IMR-90 (cell line): ENCODE measurements at regions not wholly inside any gene's neighbourhood (a gene's known extent, or its start where the extent isn't known, plus 50 kb on each side); places are given as distances from the start of the nearest gene placed in this dataset.

Experiments used
- ATAC-seq: fragments of 200-7000 bp; cut with Tn5 transposase; 2 replicates; pipeline ENCODE4 v1.9.1; 2020; ENCODE audit warnings: low read depth, mild to moderate bottlenecking, moderate library complexity
- BruUV-seq: library from RNA; stranded (reverse); fragments of 400-500 nt; replicated peaks from 2 replicates; lab custom pipeline; 2021; lab: Mats Ljungman, UMichigan
- CTCF ChIA-PET: fragments of 300-600 bp; formaldehyde crosslinking; extraction: SDS; loops from one replicate; lab custom pipeline; 2021; ENCODE audit warnings: antibody characterized with exemption; lab: Yijun Ruan, JAX
- POLR2A ChIA-PET: fragments of 300-600 bp; sonication (Branson Sonifier 250); formaldehyde crosslinking; loops from one replicate; lab custom pipeline; 2022; ENCODE audit warnings: antibody characterized with exemption; ENCODE audit not compliant: unreplicated experiment; lab: Charles Lee
- DNase-seq: peaks from one replicate; pipeline ENCODE4 v3.0.0; 2013
- H2AFZ ChIP-seq: replicated peaks from 2 replicates; pipeline ENCODE3; 2013; ENCODE audit warnings: low read length, mild to moderate bottlenecking; ENCODE audit not compliant: poor library complexity
- H2AK5ac ChIP-seq: 2 replicates; pipeline ENCODE4 v1.6.1; 2013; ENCODE audit warnings: low read depth, low read length, inconsistent platforms
- H2AK9ac ChIP-seq: replicated peaks from 2 replicates; pipeline ENCODE3; 2013; ENCODE audit warnings: mild to moderate bottlenecking, low read depth, low read length, moderate library complexity; ENCODE audit not compliant: poor library complexity
- H2BK120ac ChIP-seq: 2 replicates; pipeline ENCODE4 v1.6.1; 2013; ENCODE audit warnings: low read depth, low read length, inconsistent platforms
- H2BK15ac ChIP-seq: 3 replicates; pipeline ENCODE4 v1.6.1; 2013; ENCODE audit warnings: low read depth, low read length, inconsistent platforms
- H2BK20ac ChIP-seq: 2 replicates; pipeline ENCODE4 v1.6.1; 2013; ENCODE audit warnings: low read depth, mild to moderate bottlenecking, inconsistent platforms, low read length, moderate library complexity
- H2BK5ac ChIP-seq: 2 replicates; pipeline ENCODE4 v1.6.1; 2013; ENCODE audit warnings: mild to moderate bottlenecking, low read depth, low read length, inconsistent platforms; ENCODE audit not compliant: poor library complexity, severe bottlenecking
- H3K14ac ChIP-seq: replicated peaks from 2 replicates; pipeline ENCODE4 v1.6.1; 2013; ENCODE audit warnings: low read depth, low read length, inconsistent platforms
- H3K18ac ChIP-seq: 2 replicates; pipeline ENCODE4 v1.6.1; 2013; ENCODE audit warnings: low read depth, low read length, control low read depth
- H3K23ac ChIP-seq: 2 replicates; pipeline ENCODE4 v1.6.1; 2013; ENCODE audit warnings: low read depth, low read length, inconsistent platforms
- H3K27ac ChIP-seq: 2 replicates; pipeline ENCODE4 v1.5.1; 2013; ENCODE audit warnings: mild to moderate bottlenecking, control low read depth, low read length; ENCODE audit not compliant: insufficient read depth
- H3K27me3 ChIP-seq: 2 replicates; pipeline ENCODE4 v1.6.1; 2013; ENCODE audit warnings: low read length; ENCODE audit not compliant: control insufficient read depth, insufficient read depth
- H3K36me3 ChIP-seq: 2 replicates; pipeline ENCODE4 v1.6.1; 2013; ENCODE audit warnings: low read length, mixed read lengths; ENCODE audit not compliant: control insufficient read depth, insufficient read depth
- H3K4ac ChIP-seq: 2 replicates; pipeline ENCODE4 v1.6.1; 2013; ENCODE audit warnings: low read depth, low read length, inconsistent platforms
- H3K4me1 ChIP-seq: 2 replicates; pipeline ENCODE4 v1.6.1; 2013; ENCODE audit warnings: low read length, mixed read lengths; ENCODE audit not compliant: control insufficient read depth, insufficient read depth
- H3K4me2 ChIP-seq: 2 replicates; pipeline ENCODE4 v1.6.1; 2013; ENCODE audit warnings: low read depth, mild to moderate bottlenecking, control low read depth, low read length, moderate library complexity
- H3K4me3 ChIP-seq: 2 replicates; pipeline ENCODE4 v1.5.1; 2013; ENCODE audit warnings: low read depth, mild to moderate bottlenecking, control low read depth, low read length, moderate library complexity; ENCODE audit not compliant: insufficient read depth
- H3K56ac ChIP-seq: 2 replicates; pipeline ENCODE4 v1.6.1; 2013; ENCODE audit warnings: low read length, inconsistent platforms; ENCODE audit not compliant: insufficient read depth; ENCODE audit errors: extremely low read depth
- H3K79me1 ChIP-seq, 2 experiments: 2 replicates each; pipeline ENCODE4 v1.6.1; 2013; ENCODE audit warnings: low read length in 2 of 2, inconsistent platforms in 1 of 2, low read depth in 1 of 2
- H3K9ac ChIP-seq: 2 replicates; pipeline ENCODE4 v1.6.1; 2013; ENCODE audit warnings: low read depth, low read length, control low read depth
- H3K9me1 ChIP-seq: 2 replicates; pipeline ENCODE4 v1.6.1; 2013; ENCODE audit warnings: low read length, inconsistent platforms; ENCODE audit not compliant: insufficient read depth
- H3K9me3 ChIP-seq: 2 replicates; pipeline ENCODE4 v1.6.1; 2013; ENCODE audit warnings: low read length; ENCODE audit not compliant: control insufficient read depth, insufficient read depth
- H4K20me1 ChIP-seq: 2 replicates; pipeline ENCODE4 v1.6.1; 2013; ENCODE audit warnings: low read length, inconsistent platforms; ENCODE audit not compliant: insufficient read depth
- H4K5ac ChIP-seq: 2 replicates; pipeline ENCODE4 v1.6.1; 2013; ENCODE audit warnings: mild to moderate bottlenecking, low read depth, low read length, control low read depth
- H4K8ac ChIP-seq, 2 experiments: 2 replicates each; pipeline ENCODE4 v1.6.1; 2013; ENCODE audit warnings: low read depth in 2 of 2, low read length in 2 of 2, control low read depth in 1 of 2, inconsistent platforms in 1 of 2
- H4K91ac ChIP-seq: 2 replicates; pipeline ENCODE4 v1.6.1; 2013; ENCODE audit warnings: low read depth, low read length, inconsistent platforms; ENCODE audit not compliant: insufficient read depth
- CEBPB ChIP-seq: IDR thresholded peaks from 2 replicates; pipeline ENCODE4 v1.6.1; 2012; ENCODE audit warnings: low read depth, low read length, improper control_type of control experiment
- CHD1 ChIP-seq: IDR thresholded peaks from 2 replicates; pipeline ENCODE4 v1.6.1; 2012; ENCODE audit warnings: low read depth, low read length, improper control_type of control experiment
- FOS ChIP-seq: fragments of 150-350 bp; IDR thresholded peaks from 2 replicates; pipeline ENCODE4 v1.6.1; 2016; ENCODE audit warnings: low read depth, low read length
- MXI1 ChIP-seq: IDR thresholded peaks from 2 replicates; pipeline ENCODE4 v1.6.1; 2012; ENCODE audit warnings: low read depth, mild to moderate bottlenecking, low read length, moderate library complexity, borderline replicate concordance
- RCOR1 ChIP-seq: IDR thresholded peaks from 2 replicates; pipeline ENCODE4 v1.6.1; 2012; ENCODE audit warnings: mild to moderate bottlenecking, low read length, improper control_type of control experiment; ENCODE audit not compliant: insufficient replicate concordance
- WGBS, 2 experiments: methylation state at CpG; one replicate each; pipeline versions ENCODE4 v1.1.5 to v1.1.7; 2013; ENCODE audit warnings: missing lambda C conversion rate in 2 of 2; ENCODE audit not compliant: insufficient read length in 1 of 2; ENCODE audit errors: extremely low coverage in 2 of 2; 5-methylcytosine and 5-hydroxymethylcytosine counted together
- dilution Hi-C: fragments of 300-500 bp; cut with HindIII; formaldehyde crosslinking; loops from one replicate; pipeline ENCODE4 v1.14.3; 2018; ENCODE audit warnings: low sequenced_read_pairs; ENCODE audit not compliant: unreplicated experiment
- in situ Hi-C: fragments of 300-500 bp; cut with MboI; formaldehyde crosslinking; loops from 3 replicates; pipeline ENCODE4 v1.14.3; 2019; ENCODE audit warnings: low sequenced_read_pairs, inconsistent platforms, mixed read lengths
- intact Hi-C: fragments of 100-400 bp; cut with micrococcal nuclease; formaldehyde crosslinking; loops from 2 replicates; pipeline ENCODE4 v1.10.0; 2022

- Histone ChIP-seq H3K4me2 (peak overlapping the region; percentile 98), H4K8ac (peak overlapping the region; percentile 63 to 86; a peak in 3 of 4 replicates), H3K27ac (peak overlapping the region; percentile 97), H2BK15ac (peak overlapping the region; percentile 88; the same call in 2 of the 3 replicates), H3K9me1 (peaks cover 19% of the 10 kb centered on the region), H3K27me3 (no peaks in the 10 kb centered on the region), H3K9ac (peak overlapping the region; percentile 62), H3K4ac (peak overlapping the region; percentile 93), H4K5ac (peak overlapping the region; percentile 97), H2AK5ac (peak overlapping the region; percentile 75), H3K36me3 (no peaks in the 10 kb centered on the region), H2AFZ (peak overlapping the region; percentile 62), H2BK5ac (peak overlapping the region; percentile 94), H2AK9ac (peak overlapping the region; percentile 81), H3K23ac (peak overlapping the region; percentile 98), H2BK20ac (peak overlapping the region; percentile 87), H2BK120ac (peak overlapping the region; percentile 96), H3K79me1 (peaks cover 0 to 25% of the 10 kb centered on the region in 2 experiments; a peak in 1 of 4 replicates), H3K4me3 (peak overlapping the region; percentile 33; the same call in 1 of the 2 replicates), H3K9me3 (no peaks in the 10 kb centered on the region), H3K14ac (peak overlapping the region; percentile 93), H4K91ac (peak overlapping the region; percentile 93), H3K56ac (peak overlapping the region; percentile 69), H3K18ac (peak overlapping the region; percentile 99), H4K20me1 (no peaks in the 10 kb centered on the region), H3K4me1 (peaks cover 32% of the 10 kb centered on the region)
- peak; percentile 45 for ATAC-seq
- POLR2A ChIA-PET, result interaction anchor here (0.8 to 1.1 kb wide), 3 partner anchors 18 to 80 kb away, joined by 3 to 4 read pairs (median 3); no protein-coding TSS in a partner anchor
- dilution Hi-C loops, result no loop called here
- BruUV-seq, result no TSS peak
- peak; percentile 74 for DNase-seq
- in situ Hi-C loops, result no loop called here
- WGBS, 2 experiments, result 0% methylated on average over 1 of the region's 5 CpGs; no CpG with 5 or more reads in 1 of the 2 experiments
- intact Hi-C loops, result loop anchor here (1.0 to 5.0 kb wide), 3 partner anchors 18 to 105 kb away; partner anchors contain the start of gene ARF6
- TF ChIP-seq CEBPB (peak; percentile 74), FOS (no peak), RCOR1 (no peak), CHD1 (no peak), MXI1 (no peak)
- CTCF ChIA-PET, result interaction anchor here (1.3 to 1.6 kb wide), 3 partner anchors 19 to 110 kb away, joined by 3 to 5 read pairs (median 4); no protein-coding TSS in a partner anchor
Measured at GRCh38 chr14:49972131-49972671, 79.3 kb downstream of the ARF6 start.
